Hepatocyte (in vitro differentiated cells): ENCODE measurements at regions not wholly inside any gene's neighbourhood (a gene's known extent, or its start where the extent isn't known, plus 50 kb on each side); places are given as distances from the start of the nearest gene placed in this dataset.

Experiments
- CTCF ChIP-seq: fragments of 200-600 bp; sonication (generic); IDR thresholded peaks from 2 replicates; pipeline ENCODE4 v1.5.1; 2016; ENCODE audit warnings: antibody characterized with exemption, mild to moderate bottlenecking; ENCODE audit not compliant: poor library complexity
- EZH2phosphoT487 ChIP-seq: fragments of 200-600 bp; sonication (generic); IDR thresholded peaks from one replicate; pipeline ENCODE4 v1.6.1; 2018; ENCODE audit warnings: antibody characterized with exemption, mild to moderate bottlenecking, low read depth, moderate library complexity; ENCODE audit not compliant: unreplicated experiment, severe bottlenecking

DNA sequence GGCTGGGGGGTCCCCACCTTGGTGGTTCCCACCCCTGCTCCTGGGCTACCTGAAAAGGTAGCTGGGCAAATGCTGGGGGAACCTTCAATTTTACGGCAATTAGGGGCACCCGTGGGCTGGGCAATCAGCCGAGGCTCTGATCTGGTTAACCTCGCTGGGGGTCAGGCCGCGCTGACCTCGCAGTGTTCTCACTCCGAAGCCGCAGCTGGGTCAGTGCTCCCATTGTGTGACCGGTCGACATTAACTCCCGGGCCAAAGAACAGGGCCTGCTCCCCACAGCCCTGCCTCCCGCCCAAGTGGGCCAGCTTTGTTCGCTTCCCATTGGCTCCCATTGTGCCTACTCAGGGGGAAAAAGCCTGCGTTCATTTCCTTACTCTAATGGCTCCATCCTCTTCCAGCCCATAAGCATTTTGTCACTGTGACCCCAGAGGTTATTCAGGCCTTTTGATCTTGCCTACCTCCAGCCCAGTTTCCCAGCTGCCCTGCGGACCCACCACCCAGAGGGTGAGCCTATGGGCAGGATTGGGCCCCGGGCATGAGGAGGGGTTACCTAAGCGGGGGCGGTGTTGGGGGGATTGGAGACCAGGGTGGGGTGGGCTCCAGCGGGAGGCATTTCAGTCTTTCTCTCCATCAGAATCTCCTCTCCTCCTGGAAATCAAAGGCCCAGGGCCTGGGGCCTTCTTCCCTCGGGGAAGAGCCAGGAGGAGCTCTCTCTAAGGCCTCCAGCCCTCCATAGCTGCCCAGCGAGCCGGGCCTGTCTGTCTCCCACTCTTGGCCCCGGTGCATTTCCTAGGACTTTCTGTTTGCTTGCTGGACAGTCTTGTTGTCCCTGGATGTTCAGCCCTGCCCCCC lies 90.1 kb downstream of the MYCN start:
- TF ChIP-seq CTCF, result no peak
- TF ChIP-seq EZH2phosphoT487, result no peak
